Psoas muscle (tissue), 7 donors: ENCODE measurements at regions not wholly inside any gene's neighbourhood (a gene's known extent, or its start where the extent isn't known, plus 50 kb on each side); places are given as distances from the start of the nearest gene placed in this dataset.

Source experiments
- ATAC-seq, 4 donors: fragments of 200-7000 bp; cut with Tn5 transposase; one replicate each; pipeline ENCODE4 v1.9.1; 2020; ENCODE audit warnings: moderate library complexity in 3 of 4, mild to moderate bottlenecking in 2 of 4
- DNase-seq, 2 donors: peaks; one replicate each; pipeline ENCODE4 v3.0.0-alpha.2; 2020
- H3K27ac ChIP-seq: fragments of 200-600 bp; one replicate; pipeline ENCODE4 v1.8.0; 2022
- H3K27me3 ChIP-seq, 3 donors: fragments of 200-600 bp in 1 of 3; one replicate each; pipeline versions ENCODE4 v1.6.1 to v1.8.0; 2013 to 2022; ENCODE audit warnings: low read length in 2 of 3, mild to moderate bottlenecking in 2 of 3, moderate library complexity in 1 of 3; ENCODE audit not compliant: insufficient read depth in 3 of 3
- H3K36me3 ChIP-seq, 2 donors: fragments of 200-600 bp in 1 of 2; one replicate each; pipeline versions ENCODE4 v1.6.1 to v1.8.0; 2013 to 2022; ENCODE audit warnings: low read depth in 1 of 2, mild to moderate bottlenecking in 1 of 2, moderate library complexity in 1 of 2; ENCODE audit not compliant: insufficient read depth in 1 of 2
- H3K4me1 ChIP-seq: fragments of 200-600 bp; one replicate; pipeline ENCODE4 v1.8.0; 2022
- H3K4me3 ChIP-seq: fragments of 200-600 bp; one replicate; pipeline ENCODE4 v1.8.0; 2022; ENCODE audit warnings: mild to moderate bottlenecking
- H3K9me3 ChIP-seq: fragments of 200-600 bp; one replicate; pipeline ENCODE4 v1.8.0; 2022
- WGBS, 3 donors: extraction: QIAGEN DNeasy Blood & Tissue Kit; methylation state at CpG; one replicate each; pipeline versions ENCODE4 v1.1.6 to v1.1.7; 2013; 5-methylcytosine and 5-hydroxymethylcytosine counted together
- intact Hi-C, 2 donors: fragments of 100-400 bp; cut with DNase I; formaldehyde crosslinking; loops; one replicate each; pipeline versions ENCODE4 v1.11.0 to v1.14.2; 2022
- TF ChIP-seq, protein P1 (sequence below): fragments of 200-600 bp; IDR thresholded peaks from one replicate; pipeline ENCODE4 v1.8.0; 2022; ENCODE audit warnings: antibody characterized with exemption
- donor health status: healthy with polysubstance abuse.
- donor health status: DM: no; HTN: no; CAD: no; lungs with moderate emphysema.
- donor health status: Bipolar disorder and iron deficiency.
- donor health status: healthy.
- donor health status: DM: yes; HTN: yes; CAD: no.
- donor health status: DM: no; HTN: no; CAD: no.
- donor health status: DM: yes; HTN: yes; CAD: no.

- DNase-seq = no peak
- no peaks in the 10 kb centered on the region for H3K36me3 ChIP-seq
- WGBS, 3 donors = 50 to 58% (median 58%) methylated on average over 28 of the region's 28 CpGs
- peak in 1 of 4 donors; percentile 42 for ATAC-seq
- H3K4me3 ChIP-seq = peak overlapping the region; percentile 43
- no peaks in the 10 kb centered on the region for H3K27me3 ChIP-seq
- intact Hi-C loops = no loop called here
- no peak overlapping the region for H3K27ac ChIP-seq
- H3K9me3 ChIP-seq = no peaks in the 10 kb centered on the region
- peaks cover 7% of the 10 kb centered on the region for H3K4me1 ChIP-seq
- TF ChIP-seq, protein P1, sequence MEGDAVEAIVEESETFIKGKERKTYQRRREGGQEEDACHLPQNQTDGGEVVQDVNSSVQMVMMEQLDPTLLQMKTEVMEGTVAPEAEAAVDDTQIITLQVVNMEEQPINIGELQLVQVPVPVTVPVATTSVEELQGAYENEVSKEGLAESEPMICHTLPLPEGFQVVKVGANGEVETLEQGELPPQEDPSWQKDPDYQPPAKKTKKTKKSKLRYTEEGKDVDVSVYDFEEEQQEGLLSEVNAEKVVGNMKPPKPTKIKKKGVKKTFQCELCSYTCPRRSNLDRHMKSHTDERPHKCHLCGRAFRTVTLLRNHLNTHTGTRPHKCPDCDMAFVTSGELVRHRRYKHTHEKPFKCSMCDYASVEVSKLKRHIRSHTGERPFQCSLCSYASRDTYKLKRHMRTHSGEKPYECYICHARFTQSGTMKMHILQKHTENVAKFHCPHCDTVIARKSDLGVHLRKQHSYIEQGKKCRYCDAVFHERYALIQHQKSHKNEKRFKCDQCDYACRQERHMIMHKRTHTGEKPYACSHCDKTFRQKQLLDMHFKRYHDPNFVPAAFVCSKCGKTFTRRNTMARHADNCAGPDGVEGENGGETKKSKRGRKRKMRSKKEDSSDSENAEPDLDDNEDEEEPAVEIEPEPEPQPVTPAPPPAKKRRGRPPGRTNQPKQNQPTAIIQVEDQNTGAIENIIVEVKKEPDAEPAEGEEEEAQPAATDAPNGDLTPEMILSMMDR = no peak
Observed at GRCh38 chr6:125533710-125534397, 215.6 kb upstream of the HEY2 start.

DNA sequence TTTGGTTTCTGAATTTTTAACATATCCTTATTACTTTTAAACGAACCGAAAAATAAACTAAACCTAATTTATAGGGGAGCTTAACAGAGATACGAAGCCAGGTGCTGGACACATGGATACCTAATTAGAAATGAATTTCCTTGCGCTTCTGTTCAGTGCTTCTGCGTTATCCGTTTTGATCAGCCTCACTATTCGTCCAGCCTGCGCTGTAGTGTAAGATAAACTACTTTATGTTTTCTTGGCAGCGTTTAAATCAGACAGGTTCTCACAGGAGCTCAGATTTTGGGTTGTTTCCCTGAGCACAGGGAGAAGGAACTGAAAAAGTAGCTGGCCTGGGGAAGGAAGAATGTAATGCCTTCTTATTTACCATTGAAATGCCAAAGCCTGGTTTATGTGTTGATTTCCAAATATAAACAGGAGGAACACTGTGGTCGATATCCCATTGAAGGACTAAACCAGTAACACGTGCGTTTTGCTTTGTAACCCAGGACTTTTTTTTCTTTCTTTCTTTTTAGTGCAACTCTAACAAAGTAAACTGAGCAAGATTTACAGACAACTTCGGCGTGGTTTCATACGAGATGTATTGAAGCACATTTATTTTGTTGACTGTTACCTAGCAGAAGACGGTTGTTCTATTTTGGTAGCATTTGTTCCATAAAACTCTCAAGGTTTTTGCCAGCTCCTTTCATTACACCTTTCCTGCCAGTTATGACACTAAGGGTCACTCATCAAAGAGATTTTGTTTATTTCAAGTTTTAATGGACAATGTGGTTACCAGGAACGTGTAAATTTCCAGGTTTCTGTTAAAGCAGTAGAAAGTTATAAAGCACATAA is 214.8 kb upstream of the HEY2 start:
- intact Hi-C loops = no loop called here
- no peaks in the 10 kb centered on the region for H3K9me3 ChIP-seq
- H3K27ac ChIP-seq = peak overlapping the region; percentile 42
- TF ChIP-seq, protein P1 = no peak
- no peaks in the 10 kb centered on the region for H3K36me3 ChIP-seq
- peaks cover 7% of the 10 kb centered on the region for H3K4me1 ChIP-seq
- DNase-seq = no peak
- whole genome bisulfite sequencing, 3 donors = 15 to 26% (median 26%) methylated on average over 17 of the region's 17 CpGs
- H3K27me3 ChIP-seq = no peaks in the 10 kb centered on the region
- H3K4me3 ChIP-seq = peak overlapping the region; percentile 43
- ATAC-seq = peak in 1 of 4 donors; percentile 67

DNA sequence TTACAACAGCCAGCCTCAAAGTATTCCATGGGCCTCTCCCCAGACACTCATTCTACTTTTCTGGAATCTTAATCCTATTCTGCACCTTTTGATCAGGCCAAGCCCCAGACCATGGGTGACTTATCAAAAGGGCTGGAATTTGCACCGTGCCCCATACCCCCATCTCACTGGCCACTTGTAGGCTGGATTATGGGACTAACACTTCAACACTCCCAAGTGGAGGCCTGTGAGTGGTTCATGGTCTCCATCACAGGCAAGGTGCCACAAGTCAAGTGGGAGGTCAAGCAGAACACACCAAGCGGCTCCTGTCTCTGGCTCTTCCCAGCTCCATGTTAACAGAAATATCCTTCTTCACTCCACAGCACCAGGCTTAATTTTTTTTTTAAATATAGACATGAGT is 212.3 kb upstream of the HEY2 start:
- Histone ChIP-seq H3K36me3 (no peaks in the 10 kb centered on the region), H3K27me3 (no peaks in the 10 kb centered on the region), H3K27ac (no peak overlapping the region), H3K4me3 (no peak overlapping the region), H3K9me3 (no peaks in the 10 kb centered on the region), H3K4me1 (peaks cover 7% of the 10 kb centered on the region)
- no peak for ATAC-seq
- WGBS, 3 donors = 90 to 98% (median 96%) methylated on average over 2 of the region's 2 CpGs
- no peak for DNase-seq
- intact Hi-C loops = no loop called here
- TF ChIP-seq, protein P1 = no peak

DNA sequence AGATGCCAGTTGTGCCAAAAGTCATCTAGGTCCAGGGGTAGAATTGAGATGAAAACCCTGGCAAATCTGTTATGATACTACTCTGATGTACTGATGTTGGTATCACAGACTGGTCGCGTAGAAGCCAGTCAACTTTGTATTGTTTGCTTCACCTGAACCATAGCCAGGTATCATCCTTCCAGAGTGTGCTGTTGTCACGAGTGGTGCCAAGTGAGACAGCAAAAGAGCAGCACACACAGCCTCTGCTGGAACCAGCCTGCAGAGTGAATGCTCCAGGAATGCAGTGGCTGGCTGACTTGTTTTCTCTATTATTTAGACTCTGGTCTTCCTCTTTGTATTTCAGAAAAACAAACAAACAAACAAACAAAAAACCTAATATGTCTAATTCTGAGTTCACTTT is 209.5 kb upstream of the HEY2 start:
- Histone ChIP-seq H3K27me3 (no peaks in the 10 kb centered on the region), H3K27ac (no peak overlapping the region), H3K4me3 (no peak overlapping the region), H3K9me3 (no peaks in the 10 kb centered on the region), H3K4me1 (peaks cover 5% of the 10 kb centered on the region), H3K36me3 (no peaks in the 10 kb centered on the region)
- intact Hi-C loops = no loop called here
- WGBS, 3 donors = 46 to 56% (median 49%) methylated on average over 3 of the region's 3 CpGs
- TF ChIP-seq, protein P1 = no peak
- no peak for DNase-seq
- ATAC-seq = no peak
